GM19397 (cell line): ENCODE measurements at regions not wholly inside any gene's neighbourhood (a gene's known extent, or its start where the extent isn't known, plus 50 kb on each side); places are given as distances from the start of the nearest gene placed in this dataset.
"Not testable (repeated sequence)": the region's sequence is repeated elsewhere in the genome, so short reads cannot be mapped to it uniquely, and the experiment has no call there.

Experiments
- ATAC-seq: cut with Tn5 transposase; IDR thresholded peaks from one replicate; pipeline ENCODE4 v1.9.1; 2021; ENCODE audit warnings: mild to moderate bottlenecking, moderate library complexity; ENCODE audit not compliant: unreplicated experiment

- no peak for ATAC-seq
These were observed 228.7 kb downstream of the SHOX start for GRCh38 chrX:859329-859728.

- ATAC-seq, result no peak
These were observed 228.0 kb downstream of the SHOX start for GRCh38 chrX:858542-859078.

- ATAC-seq, result no peak
These were observed 226.8 kb downstream of the SHOX start for GRCh38 chrX:857376-857775.

GRCh38 chrX:856566-857290 is 226.1 kb downstream of the SHOX start:
- ATAC-seq, result no peak

- no peak for ATAC-seq
These were observed 222.7 kb downstream of the SHOX start for GRCh38 chrX:853304-853703.

GRCh38 chrX:850471-850916 is 219.9 kb downstream of the SHOX start:
- ATAC-seq, result no peak

- ATAC-seq, result no peak
These were observed 217.8 kb downstream of the SHOX start for GRCh38 chrX:848386-848785.

- ATAC-seq, result no peak
These were observed 212.7 kb downstream of the SHOX start for GRCh38 chrX:843306-843705.

GRCh38 chrX:840556-840955 is 210.0 kb downstream of the SHOX start:
- ATAC-seq, result no peak

- ATAC-seq, result not testable (repeated sequence)
These were observed 208.1 kb downstream of the SHOX start for GRCh38 chrX:838666-839065.

GRCh38 chrX:835857-836256 is 205.3 kb downstream of the SHOX start:
- ATAC-seq, result not testable (repeated sequence)

- ATAC-seq, result no peak
These were observed 199.9 kb downstream of the SHOX start for GRCh38 chrX:830532-830931.

- no peak for ATAC-seq
These were observed 198.6 kb downstream of the SHOX start for GRCh38 chrX:829145-829544.

- no peak for ATAC-seq
These were observed 197.9 kb downstream of the SHOX start for GRCh38 chrX:828411-828959.

- ATAC-seq, result no peak
These were observed 195.9 kb downstream of the SHOX start for GRCh38 chrX:826448-826847.

GRCh38 chrX:825991-826390 is 195.4 kb downstream of the SHOX start:
- no peak for ATAC-seq

GRCh38 chrX:823073-823472 is 192.5 kb downstream of the SHOX start:
- ATAC-seq, result not testable (repeated sequence)

GRCh38 chrX:821327-822107 is 190.9 kb downstream of the SHOX start:
- ATAC-seq, result no peak

- ATAC-seq, result no peak
These were observed 189.1 kb downstream of the SHOX start for GRCh38 chrX:819684-820083.

GRCh38 chrX:817759-818300 is 187.2 kb downstream of the SHOX start:
- no peak for ATAC-seq

GRCh38 chrX:817147-817546 is 186.6 kb downstream of the SHOX start:
- not testable (repeated sequence) for ATAC-seq
